ENCODE measurements at regions not wholly inside any gene's neighbourhood (a gene's known extent, or its start where the extent isn't known, plus 50 kb on each side); places are given as distances from the start of the nearest gene placed in this dataset.
A peak's percentile ranks its signal among the peaks of the same experiment; 100 is the strongest.

DNA sequence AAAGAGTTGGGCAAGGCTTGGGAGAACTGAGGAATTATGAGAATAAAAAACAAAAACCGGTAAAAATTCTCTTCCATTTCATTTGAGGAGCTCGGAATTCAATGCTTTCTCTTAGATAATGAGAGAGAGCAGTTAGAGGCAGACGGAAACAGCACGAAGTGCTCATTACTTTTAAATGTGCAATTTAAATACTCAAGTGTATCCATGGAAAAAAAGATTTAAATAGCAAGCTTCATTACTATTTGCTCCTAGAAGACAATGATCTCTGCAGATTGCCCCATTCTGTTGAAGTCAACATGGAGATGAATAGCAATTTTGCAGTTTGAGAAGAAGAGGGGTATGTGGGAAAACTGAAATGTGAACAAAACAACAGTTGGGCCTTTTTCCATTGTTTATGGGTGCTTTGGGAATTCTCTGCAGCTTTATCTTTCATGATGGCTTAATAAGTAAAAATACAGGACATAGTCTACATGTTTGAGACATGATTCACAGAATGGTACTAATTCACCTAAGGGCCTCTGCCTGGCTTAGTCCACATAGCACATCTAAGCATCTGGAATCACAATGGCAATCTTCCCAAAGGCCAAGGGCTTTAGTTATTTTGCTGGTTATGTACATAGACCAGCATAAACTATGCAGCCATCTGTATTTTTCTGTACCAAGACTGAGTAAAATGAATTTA is 512.7 kb upstream of the FAT1 start:
- peak; percentile 31 for DNase-seq

DNA sequence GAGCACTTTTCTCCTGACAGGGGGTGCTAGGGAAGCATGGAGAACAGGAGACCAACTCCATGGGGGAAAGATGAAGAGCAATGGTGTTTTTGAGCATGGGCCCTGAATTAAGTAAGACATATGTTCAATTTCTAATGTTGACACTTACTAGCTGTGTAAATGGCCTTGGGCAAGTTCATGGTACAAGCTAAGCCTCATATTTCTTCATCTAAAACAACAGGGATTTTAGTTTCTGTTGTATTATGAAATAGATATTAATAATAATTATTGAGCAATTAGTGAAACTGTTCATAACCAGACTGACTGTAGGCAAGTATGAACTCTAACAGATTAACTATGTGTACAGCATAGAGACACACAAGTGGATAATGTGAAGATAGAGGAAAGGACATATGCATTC is 515.0 kb upstream of the FAT1 start:
- no peak for DNase-seq

DNA sequence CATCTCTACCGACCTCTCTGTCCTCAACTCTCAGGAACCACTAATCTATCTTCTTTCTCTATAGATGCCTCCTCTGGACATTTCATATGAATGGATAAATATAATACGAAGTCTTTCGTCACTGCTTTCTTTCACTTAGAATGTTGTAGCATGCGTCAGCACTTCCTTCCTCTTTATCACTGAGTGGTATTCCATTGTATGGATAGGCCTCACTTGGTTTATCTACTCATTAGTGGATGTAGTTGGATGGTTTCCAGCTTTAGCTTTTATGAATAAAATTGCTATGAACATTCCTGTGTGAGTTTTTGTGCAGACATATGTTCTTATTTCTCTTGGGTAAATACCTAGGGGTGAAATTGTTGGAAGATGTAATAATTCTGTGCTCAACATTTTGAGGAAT is 528.2 kb upstream of the FAT1 start:
- no peak for DNase-seq

DNA sequence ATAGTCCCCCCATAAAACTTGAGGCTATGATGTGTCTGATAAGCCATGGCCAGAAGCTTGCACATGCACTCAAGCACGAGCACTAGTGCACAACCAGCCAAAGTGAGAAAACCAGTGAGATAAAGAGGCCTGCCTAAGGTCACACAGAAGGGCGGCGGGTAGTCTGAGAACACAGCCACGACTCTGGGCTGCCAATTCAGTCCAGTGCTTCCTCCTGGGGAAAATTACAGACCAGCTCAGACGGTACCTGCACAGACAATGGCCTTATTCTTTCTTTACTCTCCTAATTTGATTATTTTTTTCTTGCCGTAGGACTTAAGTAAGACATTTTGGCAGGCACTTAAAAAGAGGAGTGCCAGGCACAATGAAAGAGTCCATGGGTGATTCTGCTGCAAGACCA is 533.2 kb upstream of the FAT1 start:
- DNase-seq, result no peak

DNA sequence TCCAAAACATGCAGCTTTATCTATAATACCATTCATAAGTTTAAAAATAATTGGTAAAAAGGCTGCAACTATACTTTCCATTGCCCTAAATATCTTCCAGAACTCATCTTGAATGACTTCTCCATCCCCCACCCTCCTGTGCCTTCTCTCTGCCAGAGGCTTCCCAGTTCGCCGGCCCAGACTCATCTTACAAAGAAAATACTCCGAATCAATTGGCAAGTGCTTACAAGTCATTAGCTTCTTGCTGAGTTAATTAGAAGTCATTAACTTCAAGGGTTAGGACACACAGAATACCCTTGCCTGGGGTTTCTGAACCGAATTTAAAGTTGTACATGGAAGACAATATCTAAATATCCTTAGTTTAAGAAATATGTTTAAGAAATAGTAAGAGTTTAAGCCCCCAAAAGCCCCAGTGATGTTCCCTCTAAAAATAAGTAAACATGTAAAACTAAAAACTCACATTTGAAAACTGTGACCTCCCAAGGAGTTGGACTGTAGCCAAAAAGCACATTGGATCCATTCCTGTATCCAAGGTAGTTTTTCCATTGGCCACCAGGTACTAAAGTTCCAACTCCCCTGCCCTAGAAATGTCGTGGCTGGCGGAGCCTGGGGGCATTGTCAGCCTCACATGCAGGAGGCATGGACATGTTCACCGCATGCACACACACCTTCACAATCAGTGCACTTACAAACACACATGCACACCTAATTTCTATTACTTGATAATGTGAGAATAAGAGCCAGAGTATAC is 535.2 kb upstream of the FAT1 start:
- DNase-seq, result no peak

DNA sequence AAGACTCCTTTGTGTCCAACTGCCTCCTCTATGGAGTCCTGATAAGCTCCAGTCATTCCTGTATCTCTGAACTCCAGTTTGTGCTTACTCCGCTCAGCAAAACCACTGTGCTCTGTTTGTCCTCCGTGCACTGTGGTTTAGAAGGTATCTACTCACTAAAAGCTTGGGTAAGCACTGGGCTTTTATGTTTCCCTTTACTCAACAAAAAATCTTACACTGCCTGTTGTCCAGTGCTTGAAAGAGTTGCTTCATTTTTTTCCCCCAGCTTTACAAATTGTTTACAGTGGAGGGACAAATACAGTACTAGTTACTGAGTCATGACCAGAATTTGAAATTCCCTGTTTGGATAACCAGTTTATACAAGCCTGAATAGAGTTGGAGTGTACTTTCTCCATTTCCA is 545.3 kb upstream of the FAT1 start:
- DNase-seq, result no peak

DNA sequence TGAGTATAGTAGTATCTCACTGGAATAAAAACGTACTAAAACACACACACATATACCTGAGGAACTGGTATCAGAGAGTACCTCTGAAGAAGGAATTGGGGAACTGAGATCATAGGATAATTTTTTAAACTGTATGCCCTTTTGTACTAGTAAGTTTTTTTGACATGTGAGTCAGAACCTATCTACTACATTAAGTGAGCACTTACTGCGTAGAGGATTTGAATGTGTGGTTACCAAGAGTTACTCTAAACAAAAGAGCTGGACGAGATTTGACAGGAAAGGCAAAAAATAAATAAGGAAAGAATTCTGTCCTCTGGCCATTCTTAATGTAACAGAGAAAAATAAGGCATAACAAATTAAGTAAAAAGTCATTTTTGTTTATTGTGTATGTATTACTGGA is 546.5 kb upstream of the FAT1 start:
- DNase-seq, result no peak

DNA sequence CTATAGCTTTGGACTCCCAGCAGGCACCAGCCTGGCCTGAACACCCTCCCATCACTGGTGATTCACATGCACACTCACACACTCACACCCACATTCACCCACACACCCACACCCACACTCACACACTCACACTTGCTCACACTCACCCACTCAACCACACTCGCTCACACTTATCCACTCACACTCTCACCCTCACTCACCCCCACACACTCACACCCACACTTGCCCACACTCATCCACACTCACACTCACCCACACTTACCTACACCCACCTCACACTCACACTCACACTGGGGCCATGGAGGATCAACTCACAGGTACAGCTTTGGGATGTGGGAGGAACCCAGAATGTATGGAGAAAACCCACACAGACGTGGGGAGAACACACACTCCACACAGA is 548.2 kb upstream of the FAT1 start:
- no peak for DNase-seq

DNA sequence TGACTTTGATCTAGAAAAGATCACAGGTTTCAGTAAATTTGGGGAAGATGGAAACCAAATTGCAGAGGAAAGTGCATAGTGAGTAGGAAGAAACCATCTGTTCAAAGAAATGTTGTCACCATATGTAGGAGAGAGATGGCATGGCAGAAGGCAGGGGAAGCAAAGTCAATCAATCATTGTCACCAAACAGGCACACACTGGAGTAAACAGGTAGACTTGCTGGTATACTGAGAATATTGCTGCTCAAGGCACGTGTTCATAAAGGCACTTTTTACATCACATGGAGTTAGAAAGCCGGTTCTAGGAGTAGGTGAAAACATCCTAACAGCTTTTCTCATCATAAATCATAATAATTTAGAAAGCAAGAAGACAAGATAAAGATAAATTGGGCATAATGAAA is 550.5 kb upstream of the FAT1 start:
- DNase-seq, result no peak

DNA sequence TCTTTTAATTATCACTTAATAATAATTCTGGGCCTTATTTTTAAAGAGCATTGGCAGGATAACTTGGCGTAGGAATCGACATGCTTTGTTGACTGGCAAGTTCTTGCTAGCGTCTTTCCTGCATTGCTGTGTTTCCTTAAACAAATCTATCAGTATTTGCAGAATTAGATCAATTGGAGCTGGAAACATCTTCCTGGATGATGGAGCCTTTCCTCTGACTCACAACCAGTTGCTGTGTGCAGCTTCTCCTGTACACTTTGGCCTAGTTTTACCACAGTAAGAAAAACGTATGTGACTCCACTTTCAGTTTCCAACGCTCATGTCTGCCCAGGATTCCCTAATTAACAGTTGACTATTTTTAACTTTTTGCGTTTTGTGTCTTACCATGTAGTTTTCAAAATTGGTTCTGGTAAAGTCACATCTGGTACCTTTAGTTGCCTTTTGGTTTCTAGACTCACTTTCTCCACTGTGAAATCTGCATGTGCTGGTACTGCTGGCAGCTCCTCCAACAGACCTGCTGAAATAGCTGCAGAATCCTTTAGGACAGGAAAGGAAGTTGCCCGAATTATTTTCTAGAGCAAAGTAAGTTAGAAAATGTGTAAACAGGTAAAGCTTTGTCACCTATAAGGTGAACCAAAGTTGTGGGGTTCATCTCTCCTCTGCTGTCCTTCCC is 553.2 kb upstream of the FAT1 start:
- DNase-seq, result no peak

DNA sequence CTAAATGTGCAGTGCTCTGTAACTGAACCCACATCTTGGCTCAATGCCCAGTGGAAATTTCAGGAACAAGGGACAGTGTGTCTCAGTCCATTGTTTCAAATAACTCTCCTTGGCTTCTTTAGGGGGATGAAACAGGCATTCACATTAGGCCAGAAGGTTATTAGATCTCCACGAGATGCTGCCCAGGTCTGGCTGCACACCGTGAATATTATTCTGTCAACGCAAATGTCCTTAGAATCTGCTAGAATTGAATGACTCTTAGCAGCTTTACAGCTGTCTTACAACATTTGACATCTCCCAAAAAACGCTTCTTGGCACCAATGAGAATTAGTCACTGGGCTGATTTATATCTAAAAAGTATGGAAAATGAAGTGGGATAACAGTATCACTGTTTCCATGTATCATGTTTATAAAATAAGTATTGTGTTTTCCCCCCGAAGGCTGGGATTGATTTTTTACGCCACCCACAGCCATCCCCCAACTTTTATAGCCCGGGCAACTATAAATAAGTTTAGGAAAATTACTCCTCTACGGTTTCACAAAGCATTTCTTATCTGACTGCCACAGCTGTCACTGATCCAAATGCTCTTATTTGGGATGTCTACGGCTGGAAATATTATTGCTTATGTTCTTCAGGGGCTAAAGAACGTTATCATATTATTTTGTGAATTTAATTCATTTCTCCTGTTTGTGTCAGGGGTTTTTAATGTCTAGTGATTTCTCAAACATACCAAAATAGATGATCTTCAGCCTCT is 559.7 kb upstream of the FAT1 start:
- peak; percentile 32 for DNase-seq

DNA sequence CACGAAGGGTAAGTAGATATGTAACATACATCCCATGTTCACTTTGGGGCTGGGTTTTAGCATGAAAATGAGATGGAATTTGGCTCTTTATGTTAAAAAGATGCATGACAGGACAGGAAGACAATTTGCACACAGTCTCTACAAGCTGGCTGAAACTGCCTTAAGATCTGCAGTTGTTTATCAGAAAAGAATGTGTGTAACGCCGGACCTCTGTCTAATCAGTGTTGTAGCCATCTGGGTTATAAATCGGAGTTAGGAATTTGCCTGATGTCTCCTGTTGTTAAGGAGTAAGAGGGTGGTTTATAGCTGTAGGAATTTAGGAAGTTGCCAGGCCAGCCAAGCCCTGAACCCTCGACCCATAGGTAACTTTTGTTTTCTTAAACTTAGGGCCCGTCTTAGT is 562.9 kb upstream of the FAT1 start:
- DNase-seq, result no peak

DNA sequence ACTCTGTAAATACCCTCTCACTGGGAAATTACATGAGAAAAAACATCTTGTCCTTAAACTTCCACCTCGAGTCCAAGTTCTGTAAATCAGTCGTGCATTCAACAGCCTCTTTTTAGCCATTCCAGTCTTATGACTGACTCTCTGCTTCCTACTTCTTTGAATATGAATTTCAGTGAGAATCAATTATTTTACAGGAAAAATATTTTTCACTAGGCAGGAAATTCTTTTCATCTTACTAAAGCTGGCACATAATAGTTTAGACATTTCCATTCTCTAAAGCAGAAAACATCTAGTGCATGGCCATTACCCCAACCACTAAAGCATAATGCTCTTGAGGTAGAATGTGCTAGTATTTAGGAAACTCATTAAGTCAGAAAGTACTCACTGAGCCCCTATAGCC is 565.7 kb upstream of the FAT1 start:
- DNase-seq, result no peak

DNA sequence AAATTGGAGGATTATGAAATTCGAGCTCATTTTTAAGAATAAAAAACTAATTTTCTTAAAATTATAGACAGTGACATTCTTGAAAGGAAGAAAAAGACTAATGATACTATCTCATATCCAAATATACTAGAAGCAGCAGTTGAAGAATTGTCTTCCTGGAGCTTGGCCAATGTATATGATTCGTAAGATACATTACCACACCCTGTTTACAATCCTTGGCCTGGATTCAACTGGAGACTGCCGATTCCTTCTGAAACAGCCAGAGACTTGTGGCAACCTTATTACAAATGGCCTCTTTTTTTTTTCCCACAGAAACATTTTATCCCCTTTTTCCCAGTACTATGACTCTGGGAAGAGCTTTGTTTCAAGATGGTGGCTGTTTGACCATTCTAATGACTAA is 571.2 kb upstream of the FAT1 start:
- no peak for DNase-seq

DNA sequence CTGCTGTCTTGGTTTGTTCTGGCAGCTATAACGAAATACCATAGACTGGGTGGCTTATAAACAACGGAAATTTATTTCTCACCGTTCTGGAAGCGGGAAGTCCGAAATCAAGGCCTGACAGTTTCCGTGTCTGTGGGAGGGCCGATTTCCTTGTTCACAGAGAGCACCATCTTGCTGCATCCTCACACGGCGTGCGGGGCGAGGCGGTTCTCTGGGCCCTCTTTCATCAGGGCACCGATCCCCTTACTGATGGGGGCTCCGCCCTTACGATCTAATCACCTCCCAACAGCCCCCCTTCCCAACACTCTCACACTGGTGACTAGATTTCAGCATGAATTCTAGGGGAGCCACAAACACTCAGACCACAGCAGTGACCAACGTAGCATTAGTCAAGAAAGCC is 578.3 kb upstream of the FAT1 start:
- DNase-seq, result no peak

DNA sequence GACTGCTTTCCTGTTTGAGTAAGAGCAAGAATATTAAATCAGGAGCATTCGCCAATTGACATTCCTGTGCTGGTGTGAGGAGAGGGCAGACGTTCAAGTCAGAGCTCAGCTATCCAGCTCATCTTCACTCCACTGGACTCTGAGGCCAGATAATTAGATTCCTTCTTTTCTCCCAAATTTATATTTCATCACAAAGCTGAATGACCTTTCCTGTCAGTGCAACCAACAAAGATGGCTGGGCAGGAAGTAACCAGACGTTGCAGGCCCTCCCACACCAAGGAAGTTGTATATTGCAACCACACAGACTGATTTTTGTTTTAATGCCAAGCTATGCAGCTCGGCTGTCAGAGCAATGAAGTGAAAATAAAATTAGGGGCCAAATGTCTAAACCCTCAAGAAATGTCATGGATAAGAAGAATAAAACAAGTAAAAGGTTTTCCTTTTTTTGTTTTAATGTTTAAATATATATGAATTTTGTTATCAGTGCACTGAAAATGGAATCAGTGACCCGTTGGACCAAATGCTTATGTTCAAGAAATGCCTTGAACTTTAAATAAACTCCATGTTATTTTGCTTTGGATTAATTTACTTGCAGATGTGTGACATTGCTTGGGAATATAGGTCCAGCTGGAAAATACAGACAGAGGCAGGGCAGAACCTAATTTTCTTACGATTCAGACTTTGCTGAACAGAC is 578.9 kb upstream of the FAT1 start:
- DNase-seq, result peak; percentile 18

DNA sequence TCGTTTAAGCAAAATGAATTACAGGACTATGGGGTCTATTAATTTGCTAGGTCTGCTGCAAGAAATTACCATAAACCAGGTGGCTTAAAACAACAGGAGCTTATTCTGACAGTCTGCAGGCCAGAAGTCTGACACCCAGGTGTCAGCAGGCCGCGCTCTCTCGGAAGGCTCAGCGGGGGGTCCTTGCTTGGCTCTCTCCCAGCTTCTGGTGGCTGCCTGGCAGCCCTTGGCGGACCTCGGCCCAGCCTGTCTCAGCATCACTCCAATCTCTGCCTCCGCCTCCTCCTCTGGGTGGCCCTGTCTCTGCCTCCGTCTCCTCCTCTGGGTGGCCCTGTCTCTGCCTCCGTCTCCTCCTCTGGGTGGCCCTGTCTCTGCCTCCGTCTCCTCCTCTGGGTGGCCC is 580.5 kb upstream of the FAT1 start:
- DNase-seq, result no peak

DNA sequence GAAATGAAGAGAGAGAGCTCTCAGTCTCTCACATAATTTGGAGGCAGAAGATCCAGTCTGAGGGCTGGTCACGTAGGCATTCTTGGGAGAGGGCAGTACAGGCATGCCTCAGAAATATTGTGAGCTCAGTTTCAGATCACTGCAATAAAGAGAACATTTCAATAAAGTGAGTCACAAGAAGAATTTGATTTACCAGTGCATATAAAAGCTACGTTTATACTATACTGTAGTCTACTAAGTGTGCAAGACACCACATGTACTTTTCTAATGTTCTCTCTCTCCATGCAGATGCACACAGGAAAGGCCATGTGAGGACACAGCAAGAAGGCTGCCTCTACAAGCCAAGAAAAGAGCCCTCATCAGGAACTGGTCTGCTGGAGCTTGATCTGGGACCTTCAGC is 583.5 kb upstream of the FAT1 start:
- no peak for DNase-seq

DNA sequence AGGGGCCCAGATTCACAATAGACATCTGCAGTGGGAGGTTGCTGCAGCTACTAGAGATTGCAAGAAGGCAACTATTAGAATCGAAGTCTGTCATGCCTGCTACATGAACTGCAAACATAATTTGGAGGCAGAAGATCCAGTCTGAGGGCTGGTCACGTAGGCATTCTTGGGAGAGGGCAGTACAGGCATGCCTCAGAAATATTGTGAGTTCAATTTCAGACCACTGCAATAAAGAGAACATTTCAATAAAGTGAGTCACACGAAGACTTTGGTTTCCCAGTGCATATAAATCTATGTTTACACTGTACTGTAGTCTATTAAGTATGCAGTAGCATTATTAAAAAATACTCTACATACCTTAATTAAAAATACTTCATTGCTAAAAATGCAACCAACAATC is 585.8 kb upstream of the FAT1 start:
- DNase-seq, result no peak

DNA sequence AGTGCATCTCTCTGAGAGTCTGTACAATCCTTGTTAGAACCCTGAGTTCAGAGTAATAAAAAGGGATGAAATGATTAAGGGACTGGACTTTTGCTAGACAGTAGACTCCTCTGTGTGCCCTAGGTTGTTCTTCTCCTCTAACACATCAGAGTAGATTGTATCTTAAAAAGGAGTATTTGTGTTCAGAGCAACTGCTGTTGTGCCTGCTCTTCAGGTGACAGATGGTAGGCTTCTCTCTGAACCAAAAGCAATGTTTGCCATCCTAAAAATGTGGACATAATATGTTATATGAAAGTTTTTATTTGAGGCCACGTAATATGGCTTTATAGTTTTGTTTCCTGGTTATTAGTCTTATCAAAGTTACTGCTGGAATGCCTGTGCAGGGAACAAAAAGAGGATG is 588.6 kb upstream of the FAT1 start:
- no peak for DNase-seq

DNA sequence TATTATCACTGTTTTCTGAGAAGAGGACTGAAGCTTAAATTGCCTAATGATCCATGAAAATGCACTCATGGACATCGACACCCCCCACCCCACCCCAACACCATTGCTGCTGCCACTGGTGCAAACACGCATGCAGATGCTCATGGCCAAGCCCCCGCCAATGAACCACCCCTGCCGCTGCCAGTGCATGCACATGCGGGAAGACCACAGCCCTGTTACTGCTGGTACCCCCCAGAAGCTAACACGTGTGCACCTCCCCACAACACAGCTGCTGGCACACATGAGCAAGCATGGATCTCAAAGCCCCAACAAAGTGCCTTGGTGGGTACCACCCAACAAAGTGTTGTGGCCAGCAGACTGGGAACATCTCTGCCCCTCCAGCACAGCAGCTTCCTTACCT is 594.1 kb upstream of the FAT1 start:
- no peak for DNase-seq

DNA sequence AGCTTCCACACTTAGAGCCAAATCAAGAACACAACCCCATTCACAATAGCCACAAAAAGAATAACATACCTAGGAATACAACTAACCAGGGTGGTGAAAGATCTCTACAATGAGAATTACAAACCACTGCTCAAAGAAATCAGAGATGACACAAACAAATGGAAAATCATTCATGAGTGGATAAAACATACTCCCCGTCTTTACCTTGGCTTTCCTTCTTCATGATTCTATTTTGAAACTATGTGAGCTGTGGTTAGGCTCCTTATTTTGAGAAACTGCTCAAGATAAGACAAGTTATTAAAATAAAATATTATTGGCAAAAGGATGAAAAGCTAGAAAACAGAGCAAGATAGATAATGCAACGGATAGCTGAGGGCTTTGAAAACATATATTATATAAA is 598.1 kb upstream of the FAT1 start:
- no peak for DNase-seq

Measured in muscle of arm (tissue), 1 donor.